ENCODE measurements at regions not wholly inside any gene's neighbourhood (a gene's known extent, or its start where the extent isn't known, plus 50 kb on each side); places are given as distances from the start of the nearest gene placed in this dataset.

DNA sequence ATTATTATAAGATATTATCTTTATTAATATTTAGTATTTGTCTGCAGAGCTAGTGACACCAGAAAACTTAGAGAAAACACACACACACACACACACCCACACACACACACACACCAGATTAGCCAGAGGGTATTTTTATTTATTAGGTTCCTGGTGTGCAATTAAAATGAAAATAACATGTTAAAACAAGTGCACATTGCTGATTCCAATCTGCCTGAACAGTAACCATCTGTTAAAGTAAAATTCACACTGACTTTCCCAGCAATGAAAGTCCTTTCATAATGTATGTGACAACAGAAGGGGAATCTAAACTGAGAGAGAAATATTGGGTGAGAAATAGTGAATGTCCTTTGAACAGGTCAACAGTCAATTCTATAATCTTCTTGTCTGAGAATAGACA, 2323.5 kb upstream of the ACO1 start:
- TF ChIP-seq, protein P1, sequence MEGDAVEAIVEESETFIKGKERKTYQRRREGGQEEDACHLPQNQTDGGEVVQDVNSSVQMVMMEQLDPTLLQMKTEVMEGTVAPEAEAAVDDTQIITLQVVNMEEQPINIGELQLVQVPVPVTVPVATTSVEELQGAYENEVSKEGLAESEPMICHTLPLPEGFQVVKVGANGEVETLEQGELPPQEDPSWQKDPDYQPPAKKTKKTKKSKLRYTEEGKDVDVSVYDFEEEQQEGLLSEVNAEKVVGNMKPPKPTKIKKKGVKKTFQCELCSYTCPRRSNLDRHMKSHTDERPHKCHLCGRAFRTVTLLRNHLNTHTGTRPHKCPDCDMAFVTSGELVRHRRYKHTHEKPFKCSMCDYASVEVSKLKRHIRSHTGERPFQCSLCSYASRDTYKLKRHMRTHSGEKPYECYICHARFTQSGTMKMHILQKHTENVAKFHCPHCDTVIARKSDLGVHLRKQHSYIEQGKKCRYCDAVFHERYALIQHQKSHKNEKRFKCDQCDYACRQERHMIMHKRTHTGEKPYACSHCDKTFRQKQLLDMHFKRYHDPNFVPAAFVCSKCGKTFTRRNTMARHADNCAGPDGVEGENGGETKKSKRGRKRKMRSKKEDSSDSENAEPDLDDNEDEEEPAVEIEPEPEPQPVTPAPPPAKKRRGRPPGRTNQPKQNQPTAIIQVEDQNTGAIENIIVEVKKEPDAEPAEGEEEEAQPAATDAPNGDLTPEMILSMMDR (IDR thresholded peaks at IDR 0.05), result no peak
- TF ChIP-seq, protein P2, sequence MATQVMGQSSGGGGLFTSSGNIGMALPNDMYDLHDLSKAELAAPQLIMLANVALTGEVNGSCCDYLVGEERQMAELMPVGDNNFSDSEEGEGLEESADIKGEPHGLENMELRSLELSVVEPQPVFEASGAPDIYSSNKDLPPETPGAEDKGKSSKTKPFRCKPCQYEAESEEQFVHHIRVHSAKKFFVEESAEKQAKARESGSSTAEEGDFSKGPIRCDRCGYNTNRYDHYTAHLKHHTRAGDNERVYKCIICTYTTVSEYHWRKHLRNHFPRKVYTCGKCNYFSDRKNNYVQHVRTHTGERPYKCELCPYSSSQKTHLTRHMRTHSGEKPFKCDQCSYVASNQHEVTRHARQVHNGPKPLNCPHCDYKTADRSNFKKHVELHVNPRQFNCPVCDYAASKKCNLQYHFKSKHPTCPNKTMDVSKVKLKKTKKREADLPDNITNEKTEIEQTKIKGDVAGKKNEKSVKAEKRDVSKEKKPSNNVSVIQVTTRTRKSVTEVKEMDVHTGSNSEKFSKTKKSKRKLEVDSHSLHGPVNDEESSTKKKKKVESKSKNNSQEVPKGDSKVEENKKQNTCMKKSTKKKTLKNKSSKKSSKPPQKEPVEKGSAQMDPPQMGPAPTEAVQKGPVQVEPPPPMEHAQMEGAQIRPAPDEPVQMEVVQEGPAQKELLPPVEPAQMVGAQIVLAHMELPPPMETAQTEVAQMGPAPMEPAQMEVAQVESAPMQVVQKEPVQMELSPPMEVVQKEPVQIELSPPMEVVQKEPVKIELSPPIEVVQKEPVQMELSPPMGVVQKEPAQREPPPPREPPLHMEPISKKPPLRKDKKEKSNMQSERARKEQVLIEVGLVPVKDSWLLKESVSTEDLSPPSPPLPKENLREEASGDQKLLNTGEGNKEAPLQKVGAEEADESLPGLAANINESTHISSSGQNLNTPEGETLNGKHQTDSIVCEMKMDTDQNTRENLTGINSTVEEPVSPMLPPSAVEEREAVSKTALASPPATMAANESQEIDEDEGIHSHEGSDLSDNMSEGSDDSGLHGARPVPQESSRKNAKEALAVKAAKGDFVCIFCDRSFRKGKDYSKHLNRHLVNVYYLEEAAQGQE (IDR thresholded peaks at IDR 0.05; ENCODE audit: insufficient read depth in 1 of 2, low read depth in 2 of 2, low read length in 1 of 2), result no peak
- no peak for TF ChIP-seq POLR2AphosphoS5 (IDR thresholded peaks at IDR 0.05; ENCODE audit: low read depth, low read length)
